H1 (cell line): ENCODE measurements at regions not wholly inside any gene's neighbourhood (a gene's known extent, or its start where the extent isn't known, plus 50 kb on each side); places are given as distances from the start of the nearest gene placed in this dataset.

ENCODE experiments used
- GTF2F1 ChIP-seq: IDR thresholded peaks from 2 replicates; pipeline ENCODE4 v1.6.1; 2012; ENCODE audit warnings: low read depth, low read length, improper control_type of control experiment, borderline replicate concordance
- HDAC6 ChIP-seq: IDR thresholded peaks from one replicate; pipeline ENCODE4 v1.7.1; 2012; ENCODE audit warnings: low read depth, mild to moderate bottlenecking, inconsistent platforms, low read length, moderate library complexity
- SP4 ChIP-seq: IDR thresholded peaks from 2 replicates; pipeline ENCODE4 v1.6.1; 2012; ENCODE audit warnings: low read length, inconsistent platforms

GRCh38 chr14:99116741-99117295, 155.2 kb downstream of the BCL11B start (continued):
- TF ChIP-seq SP4: no peak
- no peak for TF ChIP-seq GTF2F1
- TF ChIP-seq HDAC6: no peak
